Endodermal cell (in vitro differentiated cells): ENCODE measurements at regions not wholly inside any gene's neighbourhood (a gene's known extent, or its start where the extent isn't known, plus 50 kb on each side); places are given as distances from the start of the nearest gene placed in this dataset.

Experiments
- DNase-seq: peaks from one replicate; pipeline ENCODE4 v3.0.0-alpha.2; 2017
- H3K27ac ChIP-seq: 2 replicates; pipeline ENCODE4 v1.5.1; 2013; ENCODE audit warnings: mild to moderate bottlenecking, low read depth, low read length, moderate library complexity
- H3K27me3 ChIP-seq: 2 replicates; pipeline ENCODE4 v1.6.1; 2013; ENCODE audit warnings: mild to moderate bottlenecking, low read length, moderate library complexity; ENCODE audit not compliant: insufficient read depth, control insufficient read depth, poor library complexity, severe bottlenecking
- H3K36me3 ChIP-seq: 2 replicates; pipeline ENCODE4 v1.7.0; 2013; ENCODE audit warnings: mild to moderate bottlenecking, low read length, moderate library complexity; ENCODE audit not compliant: control insufficient read depth, insufficient read depth
- H3K4me1 ChIP-seq: one replicate; pipeline ENCODE4 v1.7.0; 2013; ENCODE audit warnings: low read length; ENCODE audit not compliant: control insufficient read depth, insufficient read depth
- H3K4me3 ChIP-seq: 2 replicates; pipeline ENCODE4 v1.5.1; 2013; ENCODE audit warnings: mild to moderate bottlenecking, low read length, moderate library complexity
- H3K9ac ChIP-seq: 2 replicates; pipeline ENCODE4 v1.6.1; 2013; ENCODE audit warnings: mild to moderate bottlenecking, low read length, moderate library complexity; ENCODE audit not compliant: poor library complexity, severe bottlenecking; ENCODE audit errors: extremely low read depth
- H3K9me3 ChIP-seq: 2 replicates; pipeline ENCODE4 v1.6.1; 2013; ENCODE audit warnings: mild to moderate bottlenecking, low read length, moderate library complexity; ENCODE audit not compliant: control insufficient read depth
- H3K27ac Mint-ChIP-seq: 2 replicates; pipeline ENCODE4 v1.8.0; 2020; ENCODE audit warnings: mixed read lengths
- H3K27me3 Mint-ChIP-seq: 2 replicates; pipeline ENCODE4 v1.8.0; 2021; ENCODE audit warnings: mild to moderate bottlenecking, mixed read lengths; ENCODE audit not compliant: insufficient read depth
- H3K36me3 Mint-ChIP-seq: 2 replicates; pipeline ENCODE4 v1.8.0; 2020; ENCODE audit warnings: low read depth, mixed read lengths
- H3K4me1 Mint-ChIP-seq: 2 replicates; pipeline ENCODE4 v1.8.0; 2020; ENCODE audit warnings: mixed read lengths
- H3K4me3 Mint-ChIP-seq: 2 replicates; pipeline ENCODE4 v1.8.0; 2020; ENCODE audit warnings: mild to moderate bottlenecking, moderate library complexity, mixed read lengths
- H3K9me3 Mint-ChIP-seq: 2 replicates; pipeline ENCODE4 v1.8.0; 2020; ENCODE audit warnings: mild to moderate bottlenecking, mixed read lengths
- WGBS, 2 experiments: methylation state at CpG; one replicate each; pipeline versions ENCODE4 v1.1.5 to v1.1.7; 2013; ENCODE audit warnings: missing lambda C conversion rate in 2 of 2, mixed read lengths in 1 of 2; ENCODE audit not compliant: insufficient coverage in 1 of 2, insufficient read length in 1 of 2; 5-methylcytosine and 5-hydroxymethylcytosine counted together
- TF ChIP-seq, protein P1 (sequence below): fragments of 200-600 bp; sonication (generic); conservative IDR thresholded peaks from 2 replicates; pipeline ENCODE4 v1.5.0; 2021; ENCODE audit warnings: antibody characterized with exemption, mild to moderate bottlenecking

DNA sequence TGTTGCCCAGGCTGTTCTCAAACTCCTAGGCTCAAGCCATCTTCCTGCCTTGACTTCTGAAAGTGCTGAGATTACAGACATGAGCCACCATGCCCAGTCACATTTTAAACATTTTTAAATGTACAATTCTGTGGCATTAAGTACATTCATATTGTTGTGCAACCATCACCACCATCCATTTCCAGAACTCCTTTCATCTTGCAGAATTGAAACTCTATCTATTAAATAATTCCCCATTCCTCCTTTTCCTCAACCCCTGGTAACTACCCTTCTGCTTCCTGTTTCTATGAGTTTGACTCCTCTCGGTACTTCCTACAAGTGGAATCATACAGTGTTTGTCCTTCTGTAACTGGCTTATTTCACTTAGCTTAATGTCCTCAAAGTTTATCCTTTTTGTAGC, 103.8 kb upstream of the NAA20 start:
- H3K4me3 Mint-ChIP-seq: no peak overlapping the region
- no peak for DNase-seq
- H3K36me3 Mint-ChIP-seq: peaks cover 2% of the 10 kb centered on the region
- Histone ChIP-seq H3K36me3 (no peaks in the 10 kb centered on the region), H3K4me1 (no peaks in the 10 kb centered on the region), H3K27me3 (no peaks in the 10 kb centered on the region), H3K9me3 (no peaks in the 10 kb centered on the region), H3K9ac (no peak overlapping the region), H3K4me3 (no peak overlapping the region), H3K27ac (no peak overlapping the region)
- peaks cover 2% of the 10 kb centered on the region for H3K9me3 Mint-ChIP-seq
- no peak overlapping the region for H3K27ac Mint-ChIP-seq
- peaks cover 1% of the 10 kb centered on the region for H3K27me3 Mint-ChIP-seq
- TF ChIP-seq, protein P1, sequence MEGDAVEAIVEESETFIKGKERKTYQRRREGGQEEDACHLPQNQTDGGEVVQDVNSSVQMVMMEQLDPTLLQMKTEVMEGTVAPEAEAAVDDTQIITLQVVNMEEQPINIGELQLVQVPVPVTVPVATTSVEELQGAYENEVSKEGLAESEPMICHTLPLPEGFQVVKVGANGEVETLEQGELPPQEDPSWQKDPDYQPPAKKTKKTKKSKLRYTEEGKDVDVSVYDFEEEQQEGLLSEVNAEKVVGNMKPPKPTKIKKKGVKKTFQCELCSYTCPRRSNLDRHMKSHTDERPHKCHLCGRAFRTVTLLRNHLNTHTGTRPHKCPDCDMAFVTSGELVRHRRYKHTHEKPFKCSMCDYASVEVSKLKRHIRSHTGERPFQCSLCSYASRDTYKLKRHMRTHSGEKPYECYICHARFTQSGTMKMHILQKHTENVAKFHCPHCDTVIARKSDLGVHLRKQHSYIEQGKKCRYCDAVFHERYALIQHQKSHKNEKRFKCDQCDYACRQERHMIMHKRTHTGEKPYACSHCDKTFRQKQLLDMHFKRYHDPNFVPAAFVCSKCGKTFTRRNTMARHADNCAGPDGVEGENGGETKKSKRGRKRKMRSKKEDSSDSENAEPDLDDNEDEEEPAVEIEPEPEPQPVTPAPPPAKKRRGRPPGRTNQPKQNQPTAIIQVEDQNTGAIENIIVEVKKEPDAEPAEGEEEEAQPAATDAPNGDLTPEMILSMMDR: no peak
- H3K4me1 Mint-ChIP-seq: peaks cover 5% of the 10 kb centered on the region
- WGBS, 2 experiments: 81 to 89% methylated on average over 1 of the region's 1 CpG

DNA sequence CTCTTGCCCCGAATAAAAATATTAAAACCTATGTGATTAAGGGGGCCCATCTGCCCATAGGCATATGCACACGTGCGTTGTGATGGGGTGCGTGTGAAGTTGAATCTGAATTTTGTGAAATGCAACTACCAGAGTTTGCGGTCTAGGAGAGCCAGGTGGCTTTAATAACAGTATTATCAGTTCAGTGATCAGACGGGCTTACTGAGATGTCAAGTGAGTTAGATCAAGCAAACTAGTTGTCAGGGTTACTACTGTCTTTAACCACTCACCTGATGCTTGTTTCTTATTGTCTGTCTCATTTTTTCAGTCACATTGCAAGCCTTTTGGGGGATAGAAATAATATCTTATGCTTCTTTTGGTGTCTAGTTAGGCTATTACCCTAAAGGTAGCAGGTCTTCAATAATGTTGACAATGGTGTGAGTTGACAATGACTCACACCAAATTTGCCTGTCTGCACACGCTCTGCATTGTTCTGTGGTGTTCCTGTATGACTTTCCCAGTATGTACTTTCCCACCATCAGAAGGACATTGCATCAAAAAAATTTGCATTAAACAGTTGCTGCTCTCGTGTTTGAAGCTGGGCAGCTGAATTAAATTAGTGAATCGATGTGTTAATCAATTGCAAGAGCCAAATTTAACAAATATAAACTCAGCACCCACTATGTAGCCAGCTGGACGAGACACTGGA, 103.1 kb upstream of the NAA20 start:
- Histone ChIP-seq H3K4me1 (peaks cover 4% of the 10 kb centered on the region), H3K9ac (no peak overlapping the region), H3K27me3 (no peaks in the 10 kb centered on the region), H3K9me3 (no peaks in the 10 kb centered on the region), H3K27ac (no peak overlapping the region), H3K4me3 (no peak overlapping the region), H3K36me3 (no peaks in the 10 kb centered on the region)
- Mint-ChIP-seq H3K9me3 (peaks cover 2% of the 10 kb centered on the region), H3K4me3 (no peak overlapping the region), H3K27me3 (peaks cover 1% of the 10 kb centered on the region), H3K27ac (no peak overlapping the region), H3K4me1 (peaks cover 11% of the 10 kb centered on the region), H3K36me3 (peaks cover 2% of the 10 kb centered on the region)
- TF ChIP-seq, protein P1: no peak
- no peak for DNase-seq
- WGBS, 2 experiments: 95 to 98% methylated on average over 7 to 10 of the region's 10 CpGs

DNA sequence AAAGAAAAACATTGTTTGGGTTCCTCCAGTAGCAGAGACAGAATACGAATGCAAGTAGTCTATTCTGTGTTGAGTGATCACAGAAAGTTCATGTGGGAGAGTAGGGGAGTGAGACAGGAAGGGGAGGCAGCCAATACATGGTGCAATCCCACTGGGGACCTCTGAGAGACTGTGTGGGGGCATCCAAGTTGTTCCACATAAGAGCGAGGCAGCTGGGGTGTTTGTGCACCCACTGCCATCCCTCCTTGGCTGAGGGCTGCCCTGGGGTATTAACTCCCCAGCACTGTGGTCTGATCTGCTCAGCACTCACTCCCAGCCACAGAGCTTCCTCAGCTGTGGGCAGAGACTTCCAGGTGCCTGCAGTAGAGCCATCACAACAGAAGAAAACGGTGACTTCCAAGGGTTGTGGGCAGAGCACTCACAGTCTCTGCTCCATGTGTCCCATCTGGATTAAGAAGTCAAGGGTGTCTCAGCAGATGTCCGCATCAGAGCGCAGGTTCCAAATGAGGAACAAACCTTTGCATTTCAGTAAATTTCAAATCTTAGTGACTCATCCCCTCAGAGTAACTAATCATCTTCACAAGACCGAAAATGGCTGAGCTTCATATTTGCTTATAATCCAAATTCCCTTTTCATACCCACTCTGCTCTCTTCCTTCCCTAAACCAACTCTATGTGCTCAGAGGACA, 101.9 kb upstream of the NAA20 start:
- H3K4me3 Mint-ChIP-seq: no peak overlapping the region
- WGBS, 2 experiments: 91 to 95% methylated on average over 6 of the region's 6 CpGs

More for the DNA sequence above, 101.9 kb upstream of the NAA20 start:
- Mint-ChIP-seq H3K27me3 (peaks cover 1% of the 10 kb centered on the region), H3K4me1 (peaks cover 11% of the 10 kb centered on the region), H3K36me3 (no peaks in the 10 kb centered on the region), H3K27ac (no peak overlapping the region), H3K9me3 (no peaks in the 10 kb centered on the region)
- TF ChIP-seq, protein P1: no peak
- no peak overlapping the region for H3K27ac ChIP-seq
- no peaks in the 10 kb centered on the region for H3K36me3 ChIP-seq
- DNase-seq: no peak
- no peaks in the 10 kb centered on the region for H3K9me3 ChIP-seq
- no peak overlapping the region for H3K9ac ChIP-seq
- H3K4me1 ChIP-seq: peaks cover 4% of the 10 kb centered on the region
- H3K4me3 ChIP-seq: no peak overlapping the region
- no peaks in the 10 kb centered on the region for H3K27me3 ChIP-seq
